Loucy (cell line): ENCODE measurements at regions not wholly inside any gene's neighbourhood (a gene's known extent, or its start where the extent isn't known, plus 50 kb on each side); places are given as distances from the start of the nearest gene placed in this dataset.

Experiments
- H2AFZ ChIP-seq: fragments of 200-600 bp; sonication (generic); 2 replicates; pipeline ENCODE4 v1.6.0; 2016; ENCODE audit warnings: antibody characterized with exemption, mild to moderate bottlenecking, low read length, moderate library complexity
- H3F3A ChIP-seq: fragments of 200-600 bp; 2 replicates; pipeline ENCODE4 v1.6.0; 2016; ENCODE audit warnings: antibody characterized with exemption, low read depth, mild to moderate bottlenecking
- H3K27me3 ChIP-seq: fragments of 200-600 bp; sonication (generic); 2 replicates; pipeline ENCODE4 v1.6.1; 2014; ENCODE audit warnings: low read length, mild to moderate bottlenecking; ENCODE audit not compliant: insufficient read depth, poor library complexity, severe bottlenecking
- H3K36me3 ChIP-seq: fragments of 200-600 bp; sonication (generic); 2 replicates; pipeline ENCODE4 v1.6.1; 2016; ENCODE audit warnings: low read length; ENCODE audit not compliant: insufficient read depth
- H3K4me1 ChIP-seq: fragments of 200-600 bp; sonication (generic); 2 replicates; pipeline ENCODE4 v1.5.1; 2014; ENCODE audit warnings: low read length, mild to moderate bottlenecking; ENCODE audit not compliant: insufficient read depth, poor library complexity, severe bottlenecking
- H3K4me2 ChIP-seq: fragments of 200-600 bp; sonication (generic); 2 replicates; pipeline ENCODE4 v1.6.0; 2014; ENCODE audit warnings: antibody characterized with exemption, low read length, low read depth, mild to moderate bottlenecking; ENCODE audit not compliant: poor library complexity, severe bottlenecking
- H3K4me3 ChIP-seq: fragments of 200-600 bp; sonication (generic); 2 replicates; pipeline ENCODE4 v1.5.1; 2014; ENCODE audit warnings: low read length, mild to moderate bottlenecking, mixed read lengths; ENCODE audit not compliant: poor library complexity, severe bottlenecking
- H3K79me2 ChIP-seq: fragments of 200-600 bp; sonication (generic); 2 replicates; pipeline ENCODE4 v1.6.1; 2014; ENCODE audit warnings: low read length; ENCODE audit not compliant: insufficient read depth
- H3K9ac ChIP-seq: fragments of 200-600 bp; sonication (generic); 2 replicates; pipeline ENCODE4 v1.6.0; 2014; ENCODE audit warnings: mild to moderate bottlenecking, low read depth, low read length, moderate library complexity; ENCODE audit not compliant: poor library complexity, severe bottlenecking
- H3K9me2 ChIP-seq: fragments of 200-600 bp; sonication (generic); replicated peaks from 2 replicates; pipeline ENCODE4 v1.6.1; 2016; ENCODE audit warnings: low read depth, low read length, mixed read lengths
- H3K9me3 ChIP-seq: fragments of 200-600 bp; sonication (generic); 2 replicates; pipeline ENCODE4 v1.6.1; 2014; ENCODE audit warnings: mild to moderate bottlenecking, antibody characterized with exemption, low read length, low read depth; ENCODE audit not compliant: insufficient read depth
- H4K20me1 ChIP-seq: fragments of 200-600 bp; sonication (generic); 2 replicates; pipeline ENCODE4 v1.6.0; 2014; ENCODE audit warnings: antibody characterized with exemption, low read length, mild to moderate bottlenecking; ENCODE audit not compliant: insufficient read depth, poor library complexity, severe bottlenecking
- CTCF ChIP-seq: fragments of 200-600 bp; sonication (generic); conservative IDR thresholded peaks from 2 replicates; pipeline ENCODE4 v1.5.1; 2014; ENCODE audit warnings: mild to moderate bottlenecking, antibody characterized with exemption, low read length
- EZH2phosphoT487 ChIP-seq: fragments of 200-600 bp; IDR thresholded peaks from 2 replicates; pipeline ENCODE4 v1.6.1; 2018; ENCODE audit warnings: antibody characterized with exemption, mild to moderate bottlenecking, moderate library complexity, borderline replicate concordance

GRCh38 chr13:40130871-40131636 is 475.6 kb downstream of the COG6 start:
- Histone ChIP-seq H3K9me2 (no peaks in the 10 kb centered on the region), H3K79me2 (no peaks in the 10 kb centered on the region), H2AFZ (no peak overlapping the region), H3K36me3 (no peaks in the 10 kb centered on the region), H3F3A (no peaks in the 10 kb centered on the region), H3K4me1 (peaks cover 5% of the 10 kb centered on the region), H3K4me2 (no peak overlapping the region), H3K9me3 (no peaks in the 10 kb centered on the region), H3K9ac (no peak overlapping the region), H4K20me1 (no peaks in the 10 kb centered on the region), H3K27me3 (no peaks in the 10 kb centered on the region), H3K4me3 (no peak overlapping the region)
- no peak for TF ChIP-seq EZH2phosphoT487
- TF ChIP-seq CTCF: no peak

- H4K20me1 ChIP-seq: no peaks in the 10 kb centered on the region
- H3F3A ChIP-seq: no peaks in the 10 kb centered on the region
- no peaks in the 10 kb centered on the region for H3K9me3 ChIP-seq
- no peaks in the 10 kb centered on the region for H3K4me1 ChIP-seq
- no peaks in the 10 kb centered on the region for H3K9me2 ChIP-seq
- H2AFZ ChIP-seq: no peak overlapping the region
- no peak overlapping the region for H3K9ac ChIP-seq
- TF ChIP-seq EZH2phosphoT487: no peak
- TF ChIP-seq CTCF: no peak
- no peaks in the 10 kb centered on the region for H3K79me2 ChIP-seq
- no peaks in the 10 kb centered on the region for H3K27me3 ChIP-seq
- no peaks in the 10 kb centered on the region for H3K36me3 ChIP-seq
- no peak overlapping the region for H3K4me2 ChIP-seq
- H3K4me3 ChIP-seq: no peak overlapping the region
Observed at GRCh38 chr13:40132249-40132648, 476.8 kb downstream of the COG6 start.

GRCh38 chr13:40136896-40137295 is 481.4 kb downstream of the COG6 start:
- Histone ChIP-seq H3K4me1 (no peaks in the 10 kb centered on the region), H3K9me3 (no peaks in the 10 kb centered on the region), H3K9ac (no peak overlapping the region), H3K4me3 (no peak overlapping the region), H3K36me3 (no peaks in the 10 kb centered on the region), H3K79me2 (no peaks in the 10 kb centered on the region), H3K9me2 (no peaks in the 10 kb centered on the region), H2AFZ (no peak overlapping the region), H3K27me3 (no peaks in the 10 kb centered on the region), H3F3A (no peaks in the 10 kb centered on the region), H3K4me2 (no peak overlapping the region), H4K20me1 (no peaks in the 10 kb centered on the region)
- no peak for TF ChIP-seq EZH2phosphoT487

- H2AFZ ChIP-seq: no peak overlapping the region
- H3K79me2 ChIP-seq: no peaks in the 10 kb centered on the region
- no peak overlapping the region for H3K4me3 ChIP-seq
- H3K4me2 ChIP-seq: no peak overlapping the region
- no peaks in the 10 kb centered on the region for H3K36me3 ChIP-seq
- H3K9ac ChIP-seq: no peak overlapping the region
- H3K4me1 ChIP-seq: no peaks in the 10 kb centered on the region
- H4K20me1 ChIP-seq: no peaks in the 10 kb centered on the region
- no peaks in the 10 kb centered on the region for H3K9me3 ChIP-seq
- TF ChIP-seq CTCF (no peak), EZH2phosphoT487 (no peak)
- no peaks in the 10 kb centered on the region for H3F3A ChIP-seq
- H3K27me3 ChIP-seq: no peaks in the 10 kb centered on the region
- no peaks in the 10 kb centered on the region for H3K9me2 ChIP-seq
Observed at GRCh38 chr13:40137400-40137799, 481.9 kb downstream of the COG6 start.
